GM21717 (cell line): ENCODE measurements at regions not wholly inside any gene's neighbourhood (a gene's known extent, or its start where the extent isn't known, plus 50 kb on each side); places are given as distances from the start of the nearest gene placed in this dataset.

Experiments used
- ATAC-seq: cut with Tn5 transposase; IDR thresholded peaks from one replicate; pipeline ENCODE4 v1.9.1; 2021; ENCODE audit warnings: mild to moderate bottlenecking, moderate library complexity; ENCODE audit not compliant: unreplicated experiment

- ATAC-seq = no peak
Observed at GRCh38 chr2:48134704-48135103, 179.8 kb upstream of the FOXN2 start.

GRCh38 chr2:48135797-48136196 lies 178.7 kb upstream of the FOXN2 start:
- no peak for ATAC-seq

- no peak for ATAC-seq
Observed at GRCh38 chr2:48137829-48138228, 176.7 kb upstream of the FOXN2 start.

- ATAC-seq = no peak
Observed at GRCh38 chr2:48138898-48139297, 175.6 kb upstream of the FOXN2 start.

GRCh38 chr2:48140586-48140985 lies 173.9 kb upstream of the FOXN2 start:
- no peak for ATAC-seq

DNA sequence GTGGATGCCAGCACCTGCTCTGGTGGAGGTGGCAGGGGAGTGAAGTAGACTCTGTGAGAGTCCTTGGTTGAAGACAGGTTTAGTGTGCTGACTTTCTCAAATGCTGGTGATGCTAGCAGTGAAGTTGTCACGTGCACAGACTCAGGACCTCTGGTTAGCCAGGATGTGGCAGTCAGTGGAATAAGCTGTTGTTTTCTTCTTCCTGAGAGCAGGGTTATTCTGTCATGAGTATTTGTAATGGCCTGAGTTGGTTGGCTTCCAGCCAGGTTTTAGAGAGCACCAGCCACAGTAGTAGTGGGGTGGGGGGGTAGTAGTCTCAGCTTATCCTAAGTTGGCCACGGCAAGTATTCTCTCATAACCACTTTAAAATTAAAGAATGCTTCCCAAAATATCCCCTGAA lies 169.7 kb upstream of the FOXN2 start:
- no peak for ATAC-seq

GRCh38 chr2:48145845-48146452 lies 168.5 kb upstream of the FOXN2 start:
- ATAC-seq = no peak

GRCh38 chr2:48146552-48146951 lies 167.9 kb upstream of the FOXN2 start:
- ATAC-seq = no peak

DNA sequence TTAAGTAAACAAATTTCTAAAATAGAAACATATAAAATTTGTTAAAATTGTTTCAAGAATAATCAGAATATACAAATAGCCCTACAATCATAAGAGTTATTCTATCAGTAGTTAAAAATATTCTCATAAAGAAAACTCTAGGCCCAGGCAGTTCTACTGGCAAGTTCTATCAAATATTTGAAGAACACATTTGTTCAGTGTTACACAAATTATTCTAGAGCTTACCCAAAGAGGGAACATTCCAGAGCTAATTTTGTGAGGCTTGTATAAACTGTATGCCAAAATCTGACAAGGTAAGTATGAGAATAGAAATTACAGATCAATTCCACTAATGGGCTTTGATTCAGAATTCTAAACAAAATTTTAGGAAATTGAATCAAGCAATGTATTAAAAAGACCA lies 166.8 kb upstream of the FOXN2 start:
- no peak for ATAC-seq

DNA sequence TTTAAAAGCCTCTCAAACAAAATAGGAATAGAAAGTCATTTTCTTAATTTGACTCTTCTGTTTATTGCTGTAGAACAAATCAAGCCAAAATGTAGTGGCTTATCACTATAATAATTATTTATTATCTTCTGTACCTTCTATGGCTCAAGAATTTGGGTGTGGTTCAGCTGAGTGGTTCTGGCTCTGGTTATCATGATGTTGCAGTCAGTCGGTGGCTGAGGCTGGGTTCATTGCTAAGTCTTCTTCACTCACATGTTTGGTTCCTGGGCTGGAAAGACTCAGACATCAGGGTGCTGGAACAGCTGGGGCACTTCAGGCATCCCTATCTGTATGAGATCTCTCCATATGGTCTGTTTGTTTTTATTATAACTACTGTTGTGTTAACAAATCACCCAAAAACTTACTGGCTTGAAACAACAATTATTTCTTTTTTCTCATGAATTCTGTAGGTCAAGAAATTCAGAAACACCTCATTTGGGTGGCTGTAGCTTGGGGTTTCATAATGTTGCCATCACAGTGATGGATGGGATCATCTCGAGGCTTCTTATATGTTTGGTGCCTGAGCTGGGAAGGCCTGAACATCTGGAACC lies 165.5 kb upstream of the FOXN2 start:
- ATAC-seq = no peak

DNA sequence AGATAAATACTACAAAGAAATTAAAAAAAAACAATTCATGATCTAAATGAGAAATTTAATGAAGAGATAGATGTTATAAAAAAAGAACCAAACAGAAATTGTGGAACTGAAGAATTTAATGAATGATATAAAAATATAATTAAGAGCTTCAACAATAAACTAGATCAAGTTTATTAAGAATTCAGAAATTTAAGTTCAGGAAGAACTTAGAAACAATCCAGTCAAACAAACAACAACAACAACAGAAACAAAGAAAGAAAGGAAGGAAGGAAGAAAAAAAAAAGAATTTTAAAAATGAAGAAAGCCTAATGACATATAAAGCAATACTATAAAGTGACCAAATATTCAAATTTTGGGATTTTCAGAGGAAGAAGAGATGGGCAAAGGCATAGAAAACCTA lies 157.3 kb upstream of the FOXN2 start:
- ATAC-seq = no peak

DNA sequence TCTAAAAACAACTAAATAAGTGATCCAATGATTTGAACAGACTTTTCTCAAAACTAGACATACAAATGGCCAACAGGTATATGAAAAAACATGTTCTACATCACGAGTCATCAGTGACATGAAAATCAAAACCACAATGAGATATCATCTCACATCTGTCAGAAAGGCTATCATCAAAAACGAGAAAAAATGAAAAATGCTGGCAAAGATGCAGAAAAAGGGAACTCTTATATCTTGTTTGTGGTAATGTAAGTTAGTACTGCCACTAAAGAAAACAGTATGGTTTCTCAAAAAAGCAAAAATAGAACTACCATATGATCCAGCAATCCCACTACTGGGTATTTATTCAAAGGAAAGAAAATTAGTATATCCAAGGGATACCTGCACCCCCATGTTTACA lies 152.9 kb upstream of the FOXN2 start:
- ATAC-seq = no peak

GRCh38 chr2:48162742-48163141 lies 151.7 kb upstream of the FOXN2 start:
- no peak for ATAC-seq

DNA sequence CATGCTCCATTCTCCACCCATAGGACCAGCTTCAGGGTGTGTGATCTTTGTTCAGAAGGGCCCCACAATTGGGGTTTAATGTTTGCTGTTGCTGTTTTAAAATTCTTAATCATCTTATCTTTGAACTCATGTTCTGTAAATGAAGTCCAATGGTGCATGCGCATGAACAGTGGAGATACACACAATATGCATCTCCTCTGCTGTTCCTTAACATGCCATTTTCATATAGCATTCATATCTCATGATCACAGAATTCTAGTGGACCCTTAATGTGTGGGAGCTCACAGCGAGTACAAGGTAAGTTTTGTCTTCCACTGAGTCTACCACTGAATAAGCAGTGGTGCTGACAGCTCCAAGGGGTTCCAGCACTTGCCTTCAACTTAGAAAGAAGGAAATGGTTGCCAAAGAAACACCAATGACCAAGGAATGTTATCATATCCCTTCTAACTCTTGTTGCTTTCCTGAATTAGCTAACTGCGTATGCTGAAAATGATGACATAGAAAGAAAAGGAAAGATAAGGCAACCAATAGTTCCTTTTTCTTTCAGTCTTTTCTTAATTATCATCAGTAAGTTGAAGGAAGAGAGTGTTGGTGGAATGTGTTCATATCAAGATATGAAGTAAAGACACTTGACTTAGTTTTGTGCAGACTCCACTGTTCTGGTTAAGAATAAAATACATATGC lies 149.3 kb upstream of the FOXN2 start:
- no peak for ATAC-seq

GRCh38 chr2:48169141-48169592 lies 145.3 kb upstream of the FOXN2 start:
- no peak for ATAC-seq

GRCh38 chr2:48170281-48170680 lies 144.2 kb upstream of the FOXN2 start:
- no peak for ATAC-seq

DNA sequence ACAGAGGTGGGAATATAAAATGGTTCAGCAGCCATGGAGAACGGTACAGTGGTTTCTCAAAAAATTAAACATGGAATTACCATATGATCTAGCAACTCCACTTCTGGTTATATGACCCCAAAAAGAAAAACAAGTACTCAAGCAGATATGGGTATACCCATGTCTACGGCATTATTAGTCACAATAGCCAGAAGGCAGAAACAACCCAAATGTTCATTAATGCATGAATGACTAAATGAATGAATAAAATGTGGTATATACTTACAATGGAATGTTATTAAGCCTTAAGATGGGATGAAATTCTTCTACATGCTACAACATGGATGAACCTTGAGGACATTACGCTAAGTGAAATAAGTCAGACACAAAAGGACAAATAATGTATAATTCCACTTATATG lies 141.3 kb upstream of the FOXN2 start:
- ATAC-seq = no peak

DNA sequence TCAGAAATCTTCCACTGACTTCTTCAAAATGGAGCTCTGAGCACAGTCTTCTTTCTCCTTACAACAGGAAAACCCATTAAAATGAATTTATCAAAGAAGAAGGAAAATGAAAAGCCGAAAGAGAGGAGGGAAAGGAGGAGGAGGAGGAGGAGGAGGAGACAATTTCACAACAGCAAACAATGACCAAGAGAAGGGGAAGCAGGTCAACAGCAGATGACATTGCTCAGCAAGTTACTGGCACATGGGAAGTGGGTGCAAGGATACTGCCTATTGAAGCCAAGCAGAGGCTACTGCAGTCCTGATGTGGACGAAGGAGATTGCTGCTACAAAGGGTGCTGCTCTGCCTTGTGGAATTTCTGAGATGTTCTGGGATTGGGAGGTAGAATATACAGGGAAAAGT lies 140.0 kb upstream of the FOXN2 start:
- no peak for ATAC-seq

- no peak for ATAC-seq
Observed at GRCh38 chr2:48175254-48175653, 139.2 kb upstream of the FOXN2 start.

GRCh38 chr2:48175656-48176055 lies 138.8 kb upstream of the FOXN2 start:
- no peak for ATAC-seq

DNA sequence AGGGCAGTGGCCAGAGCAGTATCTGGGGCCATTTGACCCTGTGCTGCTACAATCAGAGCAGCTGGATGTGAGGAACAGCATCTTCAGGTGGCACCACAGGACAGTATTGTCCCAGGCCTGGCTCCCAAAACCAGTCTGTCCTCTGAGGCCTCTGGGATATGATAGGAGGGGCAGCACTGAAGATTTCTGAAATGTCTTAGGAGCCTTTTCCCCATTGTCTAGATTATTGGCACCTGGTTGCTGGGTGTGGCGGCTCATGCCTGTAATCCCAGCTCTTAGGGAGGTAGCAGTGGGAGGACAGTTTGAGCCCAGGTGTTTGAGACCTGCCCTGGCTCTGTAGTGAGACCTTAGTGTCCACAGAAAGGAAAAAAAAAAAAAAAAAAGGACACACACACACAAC lies 137.6 kb upstream of the FOXN2 start:
- ATAC-seq = no peak

- ATAC-seq = no peak
Observed at GRCh38 chr2:48178611-48179010, 135.9 kb upstream of the FOXN2 start.

DNA sequence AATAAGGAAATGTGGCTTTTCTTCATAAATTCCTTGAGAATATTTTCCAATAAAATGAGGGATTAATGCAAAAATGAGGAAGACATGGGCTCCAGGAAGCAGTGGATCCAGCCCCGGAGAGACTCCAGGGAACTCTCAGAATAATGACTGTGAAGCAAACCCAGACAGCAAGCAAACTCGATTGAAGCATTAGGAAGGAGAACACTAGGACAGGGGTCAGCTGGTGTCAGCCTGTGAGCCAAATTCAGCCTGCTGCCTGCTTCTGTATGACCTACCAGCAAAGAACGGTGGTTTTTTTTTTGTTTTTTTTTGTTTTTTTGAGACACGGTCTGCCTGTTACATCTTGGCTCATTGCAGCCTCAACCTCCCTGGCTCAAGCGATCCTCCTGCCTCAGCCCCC lies 133.9 kb upstream of the FOXN2 start:
- no peak for ATAC-seq
